Neuron (in vitro differentiated cells): ENCODE measurements at regions not wholly inside any gene's neighbourhood (a gene's known extent, or its start where the extent isn't known, plus 50 kb on each side); places are given as distances from the start of the nearest gene placed in this dataset.
A peak's percentile ranks its signal among the peaks of the same experiment; 100 is the strongest.

Experiments used
- H2AFZ ChIP-seq: one replicate; pipeline ENCODE4 v1.6.1; 2013; ENCODE audit warnings: low read depth, mild to moderate bottlenecking, inconsistent platforms, low read length, moderate library complexity
- H3K27me3 ChIP-seq: one replicate; pipeline ENCODE4 v1.6.1; 2013; ENCODE audit warnings: low read length; ENCODE audit not compliant: insufficient read depth
- H3K36me3 ChIP-seq: one replicate; pipeline ENCODE4 v1.6.1; 2013; ENCODE audit warnings: low read length; ENCODE audit not compliant: insufficient read depth
- H3K4me1 ChIP-seq: one replicate; pipeline ENCODE4 v1.6.1; 2013; ENCODE audit warnings: low read length; ENCODE audit not compliant: insufficient read depth
- H3K4me3 ChIP-seq: 2 replicates; pipeline ENCODE4 v1.5.1; 2013; ENCODE audit warnings: mild to moderate bottlenecking, low read length, moderate library complexity
- H3K9me3 ChIP-seq: one replicate; pipeline ENCODE4 v1.6.1; 2013; ENCODE audit warnings: low read length

- Histone ChIP-seq H3K36me3 (no peaks in the 10 kb centered on the region), H3K4me3 (no peak overlapping the region), H3K27me3 (no peaks in the 10 kb centered on the region), H3K4me1 (no peaks in the 10 kb centered on the region), H2AFZ (no peak overlapping the region), H3K9me3 (no peaks in the 10 kb centered on the region)
These were observed 195.7 kb upstream of the TBL1X start for GRCh38 chrX:9269134-9269533.

GRCh38 chrX:9271789-9272525 is 192.9 kb upstream of the TBL1X start:
- no peaks in the 10 kb centered on the region for H3K4me1 ChIP-seq
- no peak overlapping the region for H2AFZ ChIP-seq
- no peaks in the 10 kb centered on the region for H3K27me3 ChIP-seq
- H3K4me3 ChIP-seq, result no peak overlapping the region
- H3K36me3 ChIP-seq, result no peaks in the 10 kb centered on the region
- H3K9me3 ChIP-seq, result no peaks in the 10 kb centered on the region

GRCh38 chrX:9273744-9274143 is 191.1 kb upstream of the TBL1X start:
- Histone ChIP-seq H3K36me3 (no peaks in the 10 kb centered on the region), H2AFZ (no peak overlapping the region)

GRCh38 chrX:9278475-9279233 is 186.2 kb upstream of the TBL1X start:
- Histone ChIP-seq H3K4me1 (no peaks in the 10 kb centered on the region), H3K4me3 (no peak overlapping the region), H3K9me3 (no peaks in the 10 kb centered on the region), H3K27me3 (peaks cover 2% of the 10 kb centered on the region), H2AFZ (no peak overlapping the region), H3K36me3 (no peaks in the 10 kb centered on the region)

More at GRCh38 chrX:9273744-9274143, 191.1 kb upstream of the TBL1X start:
- Histone ChIP-seq H3K4me3 (no peak overlapping the region), H3K4me1 (no peaks in the 10 kb centered on the region), H3K9me3 (no peaks in the 10 kb centered on the region), H3K27me3 (peaks cover 2% of the 10 kb centered on the region)

- H3K9me3 ChIP-seq, result no peaks in the 10 kb centered on the region
- no peaks in the 10 kb centered on the region for H3K4me1 ChIP-seq
- no peak overlapping the region for H3K4me3 ChIP-seq
- H3K36me3 ChIP-seq, result no peaks in the 10 kb centered on the region
- H2AFZ ChIP-seq, result no peak overlapping the region
- H3K27me3 ChIP-seq, result peaks cover 2% of the 10 kb centered on the region
These were observed 185.7 kb upstream of the TBL1X start for GRCh38 chrX:9279234-9279544.

GRCh38 chrX:9280831-9281230 is 184.0 kb upstream of the TBL1X start:
- Histone ChIP-seq H3K36me3 (no peaks in the 10 kb centered on the region), H3K27me3 (peaks cover 2% of the 10 kb centered on the region), H2AFZ (no peak overlapping the region), H3K4me1 (no peaks in the 10 kb centered on the region), H3K4me3 (no peak overlapping the region), H3K9me3 (no peaks in the 10 kb centered on the region)

GRCh38 chrX:9282325-9282724 is 182.5 kb upstream of the TBL1X start:
- H3K4me1 ChIP-seq, result no peaks in the 10 kb centered on the region
- peaks cover 2% of the 10 kb centered on the region for H3K27me3 ChIP-seq
- H2AFZ ChIP-seq, result no peak overlapping the region
- H3K9me3 ChIP-seq, result no peaks in the 10 kb centered on the region
- H3K36me3 ChIP-seq, result no peaks in the 10 kb centered on the region
- H3K4me3 ChIP-seq, result no peak overlapping the region

GRCh38 chrX:9285342-9285771 is 179.5 kb upstream of the TBL1X start:
- no peaks in the 10 kb centered on the region for H3K36me3 ChIP-seq
- no peak overlapping the region for H2AFZ ChIP-seq
- no peaks in the 10 kb centered on the region for H3K27me3 ChIP-seq
- no peaks in the 10 kb centered on the region for H3K4me1 ChIP-seq
- H3K9me3 ChIP-seq, result no peaks in the 10 kb centered on the region
- no peak overlapping the region for H3K4me3 ChIP-seq

- Histone ChIP-seq H3K4me1 (no peaks in the 10 kb centered on the region), H2AFZ (no peak overlapping the region), H3K36me3 (no peaks in the 10 kb centered on the region), H3K27me3 (no peaks in the 10 kb centered on the region), H3K9me3 (no peaks in the 10 kb centered on the region), H3K4me3 (no peak overlapping the region)
These were observed 178.6 kb upstream of the TBL1X start for GRCh38 chrX:9286234-9286633.

GRCh38 chrX:9291629-9292028 is 173.2 kb upstream of the TBL1X start:
- H3K4me1 ChIP-seq, result peaks cover 4% of the 10 kb centered on the region
- no peaks in the 10 kb centered on the region for H3K36me3 ChIP-seq
- no peaks in the 10 kb centered on the region for H3K9me3 ChIP-seq
- H3K4me3 ChIP-seq, result no peak overlapping the region
- H3K27me3 ChIP-seq, result no peaks in the 10 kb centered on the region
- H2AFZ ChIP-seq, result peak overlapping the region; percentile 10

- H3K27me3 ChIP-seq, result no peaks in the 10 kb centered on the region
- no peak overlapping the region for H2AFZ ChIP-seq
- no peaks in the 10 kb centered on the region for H3K9me3 ChIP-seq
- H3K4me3 ChIP-seq, result no peak overlapping the region
- peaks cover 4% of the 10 kb centered on the region for H3K4me1 ChIP-seq
- H3K36me3 ChIP-seq, result no peaks in the 10 kb centered on the region
These were observed 171.8 kb upstream of the TBL1X start for GRCh38 chrX:9293051-9293496.

- H3K27me3 ChIP-seq, result no peaks in the 10 kb centered on the region
- H3K36me3 ChIP-seq, result no peaks in the 10 kb centered on the region
- H3K4me1 ChIP-seq, result peaks cover 4% of the 10 kb centered on the region
- H3K4me3 ChIP-seq, result no peak overlapping the region
- no peak overlapping the region for H2AFZ ChIP-seq
- H3K9me3 ChIP-seq, result no peaks in the 10 kb centered on the region
These were observed 171.0 kb upstream of the TBL1X start for GRCh38 chrX:9293903-9294302.

GRCh38 chrX:9295551-9295950 is 169.3 kb upstream of the TBL1X start:
- H3K9me3 ChIP-seq, result no peaks in the 10 kb centered on the region
- no peak overlapping the region for H3K4me3 ChIP-seq
- H3K36me3 ChIP-seq, result no peaks in the 10 kb centered on the region
- H3K27me3 ChIP-seq, result no peaks in the 10 kb centered on the region
- H3K4me1 ChIP-seq, result peaks cover 4% of the 10 kb centered on the region
- H2AFZ ChIP-seq, result no peak overlapping the region
